ENCODE measurements at regions not wholly inside any gene's neighbourhood (a gene's known extent, or its start where the extent isn't known, plus 50 kb on each side); places are given as distances from the start of the nearest gene placed in this dataset.

GRCh38 chr2:177010146-177010545 is 202.4 kb upstream of the HNRNPA3 start:
- no peak for TF ChIP-seq CTCF (IDR thresholded peaks at IDR 0.05)
- Mint-ChIP-seq H3K9me3 (peaks cover 25% of the 10 kb centered on the region), H3K27me3 (ENCODE audit: low read depth, poor library complexity) (no peaks in the 10 kb centered on the region), H3K4me3 (no peak overlapping the region), H3K4me1 (peaks cover 8% of the 10 kb centered on the region), H3K27ac (no peak overlapping the region), H3K36me3 (ENCODE audit: low read depth) (peaks cover 10% of the 10 kb centered on the region)
- DNase-seq, result no peak

GRCh38 chr2:177010861-177011260 is 201.7 kb upstream of the HNRNPA3 start:
- no peak for TF ChIP-seq CTCF (IDR thresholded peaks at IDR 0.05)
- Mint-ChIP-seq H3K36me3 (ENCODE audit: low read depth) (peaks cover 10% of the 10 kb centered on the region), H3K27me3 (ENCODE audit: low read depth, poor library complexity) (no peaks in the 10 kb centered on the region), H3K9me3 (peaks cover 25% of the 10 kb centered on the region), H3K27ac (no peak overlapping the region), H3K4me1 (peaks cover 14% of the 10 kb centered on the region), H3K4me3 (no peak overlapping the region)
- no peak for DNase-seq

- H3K4me3 Mint-ChIP-seq, result no peak overlapping the region
- H3K27ac Mint-ChIP-seq, result no peak overlapping the region
- TF ChIP-seq CTCF (IDR thresholded peaks at IDR 0.05), result no peak
- H3K36me3 Mint-ChIP-seq (ENCODE audit: low read depth), result no peaks in the 10 kb centered on the region
- peaks cover 14% of the 10 kb centered on the region for H3K4me1 Mint-ChIP-seq
- DNase-seq, result no peak
- no peaks in the 10 kb centered on the region for H3K9me3 Mint-ChIP-seq
- H3K27me3 Mint-ChIP-seq (ENCODE audit: low read depth, poor library complexity), result no peaks in the 10 kb centered on the region
Observed at GRCh38 chr2:177014946-177015345, 197.6 kb upstream of the HNRNPA3 start.

- no peaks in the 10 kb centered on the region for H3K36me3 Mint-ChIP-seq (ENCODE audit: low read depth)
- H3K27me3 Mint-ChIP-seq (ENCODE audit: low read depth, poor library complexity), result no peaks in the 10 kb centered on the region
- no peak overlapping the region for H3K4me3 Mint-ChIP-seq
- no peak overlapping the region for H3K27ac Mint-ChIP-seq
- no peaks in the 10 kb centered on the region for H3K9me3 Mint-ChIP-seq
- DNase-seq, result no peak
- H3K4me1 Mint-ChIP-seq, result peaks cover 18% of the 10 kb centered on the region
- TF ChIP-seq CTCF (IDR thresholded peaks at IDR 0.05), result no peak
Observed at GRCh38 chr2:177015356-177015923, 197.2 kb upstream of the HNRNPA3 start.

GRCh38 chr2:177020524-177021119 is 192.0 kb upstream of the HNRNPA3 start:
- H3K27me3 Mint-ChIP-seq (ENCODE audit: low read depth, poor library complexity), result no peaks in the 10 kb centered on the region
- no peak overlapping the region for H3K27ac Mint-ChIP-seq
- DNase-seq, result no peak
- H3K4me1 Mint-ChIP-seq, result peaks cover 31% of the 10 kb centered on the region
- H3K4me3 Mint-ChIP-seq, result no peak overlapping the region
- TF ChIP-seq CTCF (IDR thresholded peaks at IDR 0.05), result no peak
- no peaks in the 10 kb centered on the region for H3K9me3 Mint-ChIP-seq
- H3K36me3 Mint-ChIP-seq (ENCODE audit: low read depth), result no peaks in the 10 kb centered on the region

GRCh38 chr2:177021706-177022343 is 190.8 kb upstream of the HNRNPA3 start:
- peaks cover 31% of the 10 kb centered on the region for H3K4me1 Mint-ChIP-seq
- H3K27me3 Mint-ChIP-seq (ENCODE audit: low read depth, poor library complexity), result no peaks in the 10 kb centered on the region
- no peak overlapping the region for H3K4me3 Mint-ChIP-seq
- DNase-seq, result no peak
- H3K9me3 Mint-ChIP-seq, result no peaks in the 10 kb centered on the region
- no peak for TF ChIP-seq CTCF (IDR thresholded peaks at IDR 0.05)
- no peak overlapping the region for H3K27ac Mint-ChIP-seq
- no peaks in the 10 kb centered on the region for H3K36me3 Mint-ChIP-seq (ENCODE audit: low read depth)
